Astrocyte (in vitro differentiated cells and primary cell): ENCODE measurements at regions not wholly inside any gene's neighbourhood (a gene's known extent, or its start where the extent isn't known, plus 50 kb on each side); places are given as distances from the start of the nearest gene placed in this dataset.

Source experiments
- DNase-seq: peaks from one replicate; pipeline ENCODE4 v3.0.0-alpha.2; 2010; ENCODE audit warnings: low read depth
- FAIRE-seq: peaks from 2 replicates; lab custom pipeline; 2011; peaks lifted over from hg19 to GRCh38; lab: Jason Lieb, UNC
- H2AFZ ChIP-seq: 2 replicates; pipeline ENCODE4 v1.6.0; 2012; ENCODE audit warnings: low read depth, low read length, inconsistent platforms
- H3K27ac ChIP-seq: 2 replicates; pipeline ENCODE4 v1.5.1; 2011; ENCODE audit warnings: low read depth, low read length, inconsistent platforms
- H3K27me3 ChIP-seq: 2 replicates; pipeline ENCODE4 v1.6.0; 2011; ENCODE audit warnings: low read length, inconsistent platforms; ENCODE audit not compliant: insufficient read depth
- H3K36me3 ChIP-seq: 2 replicates; pipeline ENCODE4 v1.5.1; 2011; ENCODE audit warnings: low read length, inconsistent platforms; ENCODE audit not compliant: insufficient read depth
- H3K4me1 ChIP-seq: 2 replicates; pipeline ENCODE4 v1.5.1; 2011; ENCODE audit warnings: low read length, inconsistent platforms; ENCODE audit not compliant: insufficient read depth
- H3K4me2 ChIP-seq: 2 replicates; pipeline ENCODE4 v1.6.0; 2012; ENCODE audit warnings: low read length, inconsistent platforms
- H3K4me3 ChIP-seq: 2 replicates; pipeline ENCODE4 v1.5.1; 2011; ENCODE audit warnings: low read depth, mild to moderate bottlenecking, low read length, inconsistent platforms; ENCODE audit not compliant: insufficient read depth
- H3K79me2 ChIP-seq: 2 replicates; pipeline ENCODE4 v1.6.0; 2012; ENCODE audit warnings: mild to moderate bottlenecking, low read length, inconsistent platforms; ENCODE audit not compliant: insufficient read depth
- H3K9ac ChIP-seq: 2 replicates; pipeline ENCODE4 v1.6.0; 2012; ENCODE audit warnings: mild to moderate bottlenecking, low read length, inconsistent platforms
- H3K9me3 ChIP-seq: 2 replicates; pipeline ENCODE4 v1.5.1; 2012; ENCODE audit warnings: low read depth, mild to moderate bottlenecking, low read length, inconsistent platforms; ENCODE audit not compliant: insufficient read depth
- H4K20me1 ChIP-seq: 2 replicates; pipeline ENCODE4 v1.6.0; 2012; ENCODE audit warnings: low read length, inconsistent platforms; ENCODE audit not compliant: insufficient read depth
- H3K27ac Mint-ChIP-seq: one replicate; pipeline ENCODE4 v1.8.0; 2021; ENCODE audit warnings: mild to moderate bottlenecking, mixed read lengths; ENCODE audit not compliant: unreplicated experiment
- H3K27me3 Mint-ChIP-seq: one replicate; pipeline ENCODE4 v1.8.0; 2021; ENCODE audit warnings: low read depth, mixed read lengths; ENCODE audit not compliant: unreplicated experiment
- H3K36me3 Mint-ChIP-seq: one replicate; pipeline ENCODE4 v1.8.0; 2021; ENCODE audit warnings: low read depth, mixed read lengths; ENCODE audit not compliant: unreplicated experiment
- H3K4me1 Mint-ChIP-seq: one replicate; pipeline ENCODE4 v1.8.0; 2021; ENCODE audit warnings: low read depth, mixed read lengths; ENCODE audit not compliant: unreplicated experiment
- H3K4me3 Mint-ChIP-seq: one replicate; pipeline ENCODE4 v1.8.0; 2021; ENCODE audit warnings: mild to moderate bottlenecking, moderate library complexity, mixed read lengths; ENCODE audit not compliant: unreplicated experiment
- H3K9me3 Mint-ChIP-seq: one replicate; pipeline ENCODE4 v1.8.0; 2021; ENCODE audit warnings: mild to moderate bottlenecking, mixed read lengths; ENCODE audit not compliant: unreplicated experiment
- CTCF ChIP-seq: IDR thresholded peaks from 2 replicates; pipeline ENCODE4 v1.5.1; 2011; ENCODE audit warnings: low read depth, mild to moderate bottlenecking, inconsistent platforms, low read length, moderate library complexity; ENCODE audit not compliant: insufficient read depth
- EZH2 ChIP-seq: IDR thresholded peaks from 2 replicates; pipeline ENCODE4 v1.6.1; 2012; ENCODE audit warnings: mild to moderate bottlenecking, low read length, inconsistent platforms; ENCODE audit not compliant: insufficient read depth

GRCh38 chr3:193808317-193808716 lies 215.3 kb downstream of the OPA1 start:
- TF ChIP-seq EZH2 (no peak), CTCF (no peak)

GRCh38 chr3:193809106-193809505 lies 216.1 kb downstream of the OPA1 start:
- Histone ChIP-seq H3K36me3 (no peaks in the 10 kb centered on the region), H2AFZ (no peak overlapping the region), H3K4me2 (no peak overlapping the region), H3K79me2 (no peaks in the 10 kb centered on the region), H4K20me1 (no peaks in the 10 kb centered on the region), H3K9ac (no peak overlapping the region), H3K4me1 (peaks cover 6% of the 10 kb centered on the region), H3K27ac (no peak overlapping the region), H3K4me3 (no peak overlapping the region), H3K27me3 (peaks cover 60% of the 10 kb centered on the region), H3K9me3 (no peaks in the 10 kb centered on the region)
- no peak overlapping the region for H3K27ac Mint-ChIP-seq
- DNase-seq (no peak), FAIRE-seq (no peak)
- TF ChIP-seq CTCF: no peak
- no peak for TF ChIP-seq EZH2
- H3K27me3 Mint-ChIP-seq: peaks cover 88% of the 10 kb centered on the region
- no peak overlapping the region for H3K4me3 Mint-ChIP-seq
- H3K36me3 Mint-ChIP-seq: peaks cover 5% of the 10 kb centered on the region
- peaks cover 5% of the 10 kb centered on the region for H3K4me1 Mint-ChIP-seq
- H3K9me3 Mint-ChIP-seq: peaks cover 20% of the 10 kb centered on the region

More at GRCh38 chr3:193808317-193808716, 215.3 kb downstream of the OPA1 start:
- H3K4me1 Mint-ChIP-seq: peaks cover 5% of the 10 kb centered on the region
- H3K9ac ChIP-seq: no peak overlapping the region
- no peak overlapping the region for H3K4me2 ChIP-seq
- H3K4me1 ChIP-seq: peaks cover 6% of the 10 kb centered on the region
- no peak overlapping the region for H3K27ac ChIP-seq
- H3K36me3 Mint-ChIP-seq: peaks cover 5% of the 10 kb centered on the region
- DNase-seq: no peak
- H3K4me3 ChIP-seq: no peak overlapping the region
- no peaks in the 10 kb centered on the region for H3K79me2 ChIP-seq
- H4K20me1 ChIP-seq: no peaks in the 10 kb centered on the region
- no peak overlapping the region for H2AFZ ChIP-seq
- no peaks in the 10 kb centered on the region for H3K36me3 ChIP-seq
- H3K27me3 ChIP-seq: peaks cover 56% of the 10 kb centered on the region
- no peak overlapping the region for H3K4me3 Mint-ChIP-seq
- FAIRE-seq: no peak
- peaks cover 85% of the 10 kb centered on the region for H3K27me3 Mint-ChIP-seq
- H3K9me3 Mint-ChIP-seq: peaks cover 20% of the 10 kb centered on the region
- H3K27ac Mint-ChIP-seq: no peak overlapping the region
- no peaks in the 10 kb centered on the region for H3K9me3 ChIP-seq

- Histone ChIP-seq H3K4me2 (no peak overlapping the region), H3K36me3 (no peaks in the 10 kb centered on the region), H3K27ac (no peak overlapping the region), H3K79me2 (no peaks in the 10 kb centered on the region), H4K20me1 (no peaks in the 10 kb centered on the region), H3K4me3 (no peak overlapping the region), H3K9ac (no peak overlapping the region), H3K9me3 (no peaks in the 10 kb centered on the region), H3K4me1 (no peaks in the 10 kb centered on the region), H3K27me3 (peaks cover 67% of the 10 kb centered on the region), H2AFZ (no peak overlapping the region)
- FAIRE-seq (no peak), DNase-seq (no peak)
- peaks cover 3% of the 10 kb centered on the region for H3K4me1 Mint-ChIP-seq
- H3K36me3 Mint-ChIP-seq: peaks cover 5% of the 10 kb centered on the region
- H3K27me3 Mint-ChIP-seq: peaks cover 91% of the 10 kb centered on the region
- no peak overlapping the region for H3K4me3 Mint-ChIP-seq
- peaks cover 19% of the 10 kb centered on the region for H3K9me3 Mint-ChIP-seq
- no peak overlapping the region for H3K27ac Mint-ChIP-seq
- TF ChIP-seq CTCF: no peak
- TF ChIP-seq EZH2: no peak
These were observed 219.2 kb downstream of the OPA1 start for GRCh38 chr3:193812078-193812725.
